ENCODE measurements at regions not wholly inside any gene's neighbourhood (a gene's known extent, or its start where the extent isn't known, plus 50 kb on each side); places are given as distances from the start of the nearest gene placed in this dataset.

DNA sequence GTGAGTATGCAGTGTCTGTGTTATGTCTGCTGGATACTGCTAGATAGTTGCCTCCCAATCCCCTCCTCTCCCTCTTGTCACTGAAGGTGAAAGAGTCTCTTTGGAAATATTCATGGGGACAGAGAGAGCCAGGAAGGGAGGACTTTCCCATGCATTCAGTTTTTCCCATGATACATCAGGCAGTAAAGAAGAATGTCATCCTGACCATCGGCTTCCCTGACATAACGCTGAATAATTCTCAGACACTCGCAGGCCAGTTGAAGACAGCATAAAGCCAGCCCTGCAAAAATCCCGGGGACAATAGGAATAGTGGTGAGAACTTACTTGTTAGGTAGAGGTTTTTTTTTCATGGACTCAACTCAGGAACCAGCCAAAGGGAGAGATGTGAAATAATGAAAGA is 58.1 kb downstream of the KLF4 start:
- DNase-seq: no peak

DNA sequence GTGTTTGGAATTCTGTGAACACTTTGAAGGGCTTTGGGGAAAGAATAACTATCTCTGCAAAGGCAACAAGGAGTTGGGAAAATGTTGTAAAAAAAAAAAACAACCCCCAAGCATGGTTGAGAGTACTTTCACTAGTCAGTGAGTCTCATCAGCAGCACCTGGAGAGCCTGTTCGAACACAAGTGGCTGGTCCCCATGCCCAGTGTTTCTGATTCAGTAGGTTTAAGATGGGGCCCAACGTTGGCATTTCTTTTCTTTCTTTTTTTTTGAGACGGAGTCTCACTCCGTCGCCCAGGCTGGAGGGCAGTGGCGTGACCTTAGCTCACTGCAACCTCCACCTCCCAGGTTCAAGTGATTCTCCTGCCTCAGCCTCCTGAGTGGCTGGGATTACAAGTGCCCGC is 59.5 kb downstream of the KLF4 start:
- DNase-seq: no peak

DNA sequence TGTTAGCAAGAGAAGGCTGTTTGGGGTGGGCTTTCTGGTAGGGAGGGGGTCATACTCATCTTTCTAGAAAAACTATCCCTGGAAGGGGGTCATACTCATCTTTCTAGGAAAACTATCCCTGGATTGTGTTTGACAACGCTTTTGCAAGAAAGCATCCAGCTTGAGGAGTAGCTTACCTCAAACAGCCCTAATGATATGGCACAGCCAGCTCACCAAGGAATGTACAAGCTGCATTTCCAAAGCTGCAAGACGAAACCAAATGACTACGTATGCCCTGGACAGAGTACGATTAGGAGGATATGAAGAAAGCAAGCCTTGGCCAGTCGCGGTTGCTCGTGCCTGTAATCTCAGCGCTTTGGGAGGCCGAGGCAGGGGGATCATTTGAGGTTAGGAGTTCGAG is 63.4 kb downstream of the KLF4 start:
- DNase-seq: no peak

DNA sequence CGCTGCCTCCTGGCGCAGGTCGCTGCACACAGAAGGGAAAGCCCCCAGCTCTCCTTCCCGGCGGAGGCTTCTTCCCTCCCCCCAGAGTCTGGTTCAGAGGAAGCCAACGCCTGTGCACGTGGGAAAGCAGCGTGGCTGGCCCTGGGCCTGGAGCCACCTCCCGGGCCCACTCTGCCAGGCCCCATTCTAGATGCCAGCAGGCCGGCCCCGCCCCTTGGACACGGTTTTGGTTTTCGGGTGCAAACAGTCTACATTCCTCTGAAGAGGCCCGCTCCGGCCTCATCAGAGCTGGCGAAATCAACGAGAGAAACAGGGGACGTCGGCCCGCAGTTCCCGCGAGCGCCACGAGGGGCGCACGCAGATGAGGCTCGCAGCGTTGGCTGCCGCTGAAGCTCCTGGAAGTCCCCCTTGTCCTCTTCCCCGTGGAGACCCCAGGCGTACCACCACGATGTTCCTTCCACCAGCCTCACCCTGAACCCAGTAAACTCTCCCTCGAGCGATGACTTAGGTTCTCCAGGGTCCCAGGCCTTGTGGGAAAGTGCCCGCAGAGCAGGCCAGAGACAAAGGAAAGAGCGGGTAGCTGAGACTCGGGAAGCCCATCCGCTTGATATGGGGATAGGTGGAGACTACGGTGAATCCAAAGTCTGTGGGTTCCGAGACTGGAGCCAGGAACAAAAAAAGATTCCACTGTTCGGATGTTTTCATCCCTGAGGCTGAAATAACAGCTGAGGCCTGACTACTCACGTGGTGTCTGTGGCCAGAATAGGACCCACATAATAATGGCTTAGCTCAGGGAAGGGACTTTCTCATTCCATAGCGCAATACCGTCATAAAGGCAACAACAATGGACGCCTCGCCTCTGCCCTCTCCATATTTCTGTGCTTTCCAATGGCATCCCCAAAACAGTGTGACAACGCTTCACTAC is 64.2 kb downstream of the KLF4 start:
- DNase-seq: peak in 47 of 56 donors; percentile 5 to 72 (median 33)

DNA sequence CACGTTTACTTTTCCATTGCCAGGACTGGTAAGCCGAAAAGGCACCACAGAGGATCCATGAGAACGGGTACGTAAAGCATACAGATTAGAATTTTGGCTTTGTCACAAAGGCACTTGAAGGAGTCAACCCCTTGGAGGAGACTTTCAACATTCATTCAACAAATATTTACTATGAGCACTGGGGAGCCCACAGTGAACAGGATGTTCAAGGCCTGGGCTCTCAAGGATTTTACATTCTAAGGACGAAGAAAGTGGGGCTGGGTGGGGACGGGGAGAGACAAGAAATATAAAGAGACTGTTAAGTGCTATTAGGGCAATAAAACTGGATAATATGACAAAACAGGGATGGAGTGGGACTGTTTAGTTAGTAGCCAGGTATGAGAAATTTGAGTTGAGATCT is 66.0 kb downstream of the KLF4 start:
- DNase-seq: no peak

DNA sequence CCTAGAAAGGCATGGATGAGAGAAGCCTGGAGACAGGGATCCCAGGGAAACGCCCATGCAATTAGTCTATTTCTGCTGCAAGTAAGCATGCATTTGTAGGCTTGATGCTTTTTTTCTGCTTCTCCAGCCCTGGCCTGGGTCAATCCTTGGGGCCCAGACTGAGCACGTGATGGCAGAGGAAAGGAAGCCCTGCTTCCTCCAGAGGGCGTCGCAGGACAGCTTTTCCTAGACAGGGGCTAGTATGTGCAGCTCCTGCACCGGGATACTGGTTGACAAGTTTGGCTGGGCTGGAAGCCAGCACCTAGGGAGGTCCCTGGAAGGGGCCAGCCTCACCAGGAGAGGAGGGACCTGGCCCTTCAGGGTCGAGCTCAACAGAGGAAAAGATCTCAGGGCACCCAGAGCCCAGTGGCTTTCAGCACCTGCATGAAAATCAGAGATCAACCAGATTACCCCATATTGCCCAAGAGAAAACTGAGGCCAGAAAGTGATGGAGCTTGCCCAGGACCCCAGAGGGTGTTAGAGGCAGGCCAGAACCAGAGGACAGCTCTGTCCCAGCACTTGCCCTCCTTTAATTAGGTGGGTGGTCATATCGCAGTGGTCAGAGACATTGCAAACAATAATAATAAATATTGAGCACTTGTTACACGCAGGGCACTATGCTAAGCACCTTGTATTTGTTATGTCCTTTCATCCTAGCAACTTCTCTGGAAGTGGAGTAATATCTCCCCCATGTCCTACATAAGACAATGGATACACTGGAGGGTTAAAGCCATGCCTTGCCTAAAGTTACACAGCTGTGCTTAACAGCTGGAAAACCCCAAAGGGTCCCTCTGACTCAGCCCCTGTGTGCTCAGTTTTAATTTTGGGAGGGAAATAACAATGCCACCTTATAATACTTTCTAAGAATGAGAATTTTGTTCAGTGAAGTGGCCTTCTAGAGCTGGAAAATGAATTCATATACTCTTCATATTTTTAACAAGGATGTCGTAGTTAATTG is 67.1 kb downstream of the KLF4 start:
- DNase-seq: peak in 37 of 56 donors; percentile 1 to 63 (median 7)

DNA sequence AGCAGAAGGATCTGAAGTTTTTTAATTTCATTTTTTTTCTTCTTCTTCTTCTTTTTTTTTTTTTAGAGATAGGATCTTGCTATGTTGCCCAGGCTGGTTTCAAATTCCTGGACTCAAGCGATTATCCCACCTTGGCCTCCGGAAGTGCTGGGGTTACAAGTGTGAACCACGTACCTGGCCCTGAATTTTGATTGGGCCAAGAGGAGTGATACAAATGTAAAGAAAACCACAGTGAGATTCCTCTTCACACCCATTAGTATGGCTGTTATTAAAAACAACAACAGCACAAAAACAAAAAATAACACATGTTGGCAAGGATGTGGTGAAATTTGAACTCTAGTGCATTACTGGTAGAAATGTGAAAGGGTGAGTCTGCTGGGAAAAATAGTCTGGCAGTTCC is 79.1 kb downstream of the KLF4 start:
- no peak for DNase-seq

DNA sequence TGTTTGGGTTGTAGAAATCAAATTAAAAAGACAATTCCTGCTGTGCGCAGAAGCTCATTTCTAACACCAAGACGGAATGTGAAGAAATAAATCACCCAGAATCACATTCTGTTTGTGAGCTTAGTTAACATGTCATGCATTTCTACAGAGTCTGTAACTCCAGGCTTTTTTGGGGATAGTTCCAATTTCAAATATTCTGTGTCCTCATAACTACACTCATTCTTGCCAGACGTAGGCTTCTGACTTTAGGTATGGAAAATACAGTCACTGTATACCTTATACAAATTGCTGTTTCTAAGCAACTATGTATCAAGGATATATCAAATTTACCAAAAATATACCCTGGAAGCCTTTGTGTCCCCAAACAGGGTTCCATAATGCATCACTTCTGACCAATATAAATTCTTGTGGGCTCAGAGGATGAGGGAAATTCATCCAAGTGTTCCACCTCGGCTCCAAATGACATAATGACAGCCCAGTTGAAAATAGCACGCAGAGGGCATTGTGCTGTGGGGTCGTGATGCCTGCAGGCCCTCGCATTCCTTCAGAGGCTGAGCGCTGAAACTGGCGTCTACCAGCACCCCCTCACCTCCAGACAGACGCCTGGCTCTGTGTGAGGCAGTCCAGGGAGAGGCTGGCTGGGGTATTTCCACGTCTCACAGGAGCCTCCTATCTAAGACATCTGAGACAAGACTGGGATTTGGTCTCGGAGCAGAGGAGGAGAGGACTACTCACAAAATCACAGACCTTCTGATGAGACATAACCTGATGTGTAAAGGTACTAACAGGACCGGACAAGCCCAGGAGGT is 79.8 kb downstream of the KLF4 start:
- no peak for DNase-seq

DNA sequence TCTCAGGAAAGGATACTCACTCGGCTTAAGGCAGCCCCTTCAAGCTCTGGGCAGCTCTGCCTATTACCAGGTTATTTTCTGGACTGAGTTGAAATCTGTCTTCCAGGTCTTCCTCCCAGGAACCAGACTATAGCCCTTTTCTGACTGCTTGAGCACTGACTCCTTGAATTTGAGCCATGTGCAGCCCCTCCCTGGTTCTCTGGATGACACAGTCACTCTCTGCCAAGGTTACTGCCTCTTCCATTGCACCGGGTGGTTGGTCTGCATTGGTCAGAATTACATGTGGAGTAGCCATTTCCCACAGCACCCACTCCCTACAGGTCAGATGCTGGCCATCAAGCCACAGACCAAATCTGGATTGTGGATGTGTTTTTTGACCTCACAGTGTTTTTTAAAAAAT is 81.9 kb downstream of the KLF4 start:
- DNase-seq: no peak

DNA sequence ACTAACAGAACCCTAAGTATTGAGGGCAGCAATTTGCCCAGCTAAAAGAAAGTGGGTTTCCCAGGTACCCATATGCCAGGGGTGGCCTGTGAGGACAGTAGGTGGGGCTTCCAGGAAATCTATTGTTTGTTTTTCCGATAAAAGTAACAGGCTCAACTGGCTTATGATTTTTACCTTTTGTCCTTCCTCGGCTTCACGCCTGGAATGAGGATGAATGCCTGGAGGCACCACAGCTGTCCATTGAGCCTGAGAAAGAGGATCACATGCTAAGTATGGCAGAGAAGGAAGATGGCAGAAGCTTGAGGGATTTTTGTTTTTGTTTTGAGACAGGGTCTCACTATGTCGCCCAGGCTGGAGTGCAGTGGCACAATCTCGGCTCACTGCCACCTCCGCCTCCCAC is 84.1 kb downstream of the KLF4 start:
- no peak for DNase-seq

DNA sequence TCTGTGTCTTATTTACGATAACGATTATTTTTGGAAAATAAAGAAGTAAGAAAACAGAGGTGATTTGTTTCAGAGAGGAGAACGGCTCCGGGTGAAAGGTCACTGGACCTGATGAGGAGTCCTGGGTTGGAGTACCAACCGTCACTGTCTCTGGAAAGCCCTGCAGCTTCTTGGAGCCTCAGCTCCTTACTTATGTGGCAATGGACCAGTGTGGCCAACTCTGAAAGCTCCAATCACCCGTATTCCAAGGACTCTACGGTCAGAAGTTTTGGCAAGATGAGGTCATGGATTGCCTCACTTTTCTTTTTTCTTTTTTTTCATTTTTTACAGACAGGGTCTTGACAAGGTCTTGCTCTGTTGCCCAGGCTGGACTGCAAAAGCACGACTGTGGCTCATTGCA is 84.8 kb downstream of the KLF4 start:
- no peak for DNase-seq

DNA sequence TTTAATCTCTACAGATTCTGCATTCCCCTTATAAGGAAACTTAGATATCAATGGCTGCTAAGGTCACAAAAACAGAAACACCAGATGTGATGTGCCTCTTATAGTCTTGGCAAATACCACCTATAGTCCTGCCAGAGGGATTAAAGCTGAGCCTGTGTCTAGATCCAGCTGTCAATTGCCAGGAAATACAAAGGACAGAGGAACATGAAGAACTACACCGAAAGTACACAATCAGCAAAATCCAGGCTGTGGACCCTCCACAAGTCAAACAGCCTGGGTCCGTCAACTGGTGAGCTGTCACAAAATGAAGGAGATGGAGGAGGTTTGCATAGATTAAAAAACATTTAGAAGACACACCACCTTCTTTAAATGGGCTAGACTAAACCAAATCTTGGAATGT is 85.4 kb downstream of the KLF4 start:
- no peak for DNase-seq

DNA sequence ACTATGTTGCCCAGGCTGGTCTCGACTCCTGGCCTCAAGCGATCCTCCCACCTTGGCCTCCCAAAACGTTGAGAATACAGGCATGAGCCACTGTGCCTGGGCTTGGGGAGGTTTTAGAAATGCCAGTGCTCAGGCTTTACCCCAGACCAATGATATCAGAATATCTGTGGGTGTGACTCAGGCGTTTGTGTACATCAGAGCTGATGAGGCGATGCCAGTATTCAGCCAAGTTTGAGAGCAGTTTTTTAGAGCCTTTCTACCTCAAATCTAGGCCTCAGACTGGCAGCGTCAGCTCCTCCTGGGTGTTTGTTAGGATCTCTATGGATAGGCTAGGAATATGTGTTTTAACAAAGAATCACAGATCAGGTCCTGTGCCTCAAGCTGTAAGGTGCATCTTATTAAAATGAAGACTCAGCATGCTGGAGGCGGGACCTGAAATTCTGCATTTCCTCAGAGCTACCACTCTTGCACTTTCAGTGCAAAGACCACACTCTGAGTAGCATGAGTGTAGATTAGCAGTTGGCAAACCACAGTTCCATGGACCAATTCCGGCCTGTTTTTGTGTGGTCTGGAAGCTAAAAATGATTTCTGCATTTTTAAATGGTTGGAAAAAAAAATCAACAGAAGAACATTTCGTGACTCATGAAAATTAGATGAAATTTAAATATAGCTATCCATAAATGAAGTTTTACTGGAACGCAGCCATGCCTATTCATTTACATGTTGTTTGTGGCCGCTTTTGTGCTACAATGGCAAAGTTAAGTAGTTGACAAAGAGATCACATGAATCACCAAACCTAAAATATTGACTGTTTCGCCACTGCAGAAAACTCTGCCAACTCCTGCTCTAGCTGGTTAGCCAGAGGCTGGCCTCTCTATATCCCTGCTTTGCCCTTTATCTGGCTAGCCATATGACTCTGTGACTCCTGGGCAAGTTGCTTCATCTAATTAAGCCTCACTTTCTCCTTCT is 92.2 kb downstream of the KLF4 start:
- no peak for DNase-seq

DNA sequence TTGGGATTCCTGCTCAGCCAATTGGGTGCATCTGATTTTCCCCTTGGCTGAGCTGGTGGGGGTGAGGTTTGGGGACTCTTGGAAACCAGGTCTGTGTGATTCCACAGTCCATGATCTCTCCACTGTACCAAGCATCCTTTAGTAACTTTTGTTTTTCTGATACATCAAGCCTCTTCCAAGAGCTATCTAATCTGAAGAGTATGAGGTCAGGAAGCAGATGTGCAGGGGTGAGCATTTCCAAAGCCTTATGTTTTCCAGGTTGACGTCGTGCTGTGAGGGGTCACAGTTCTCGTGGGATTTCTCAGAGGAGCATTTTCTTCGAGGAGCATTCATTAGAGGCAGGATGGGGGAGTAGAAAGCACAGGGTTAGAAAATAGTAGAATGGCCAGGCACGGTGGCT is 95.3 kb downstream of the KLF4 start:
- DNase-seq: no peak

DNA sequence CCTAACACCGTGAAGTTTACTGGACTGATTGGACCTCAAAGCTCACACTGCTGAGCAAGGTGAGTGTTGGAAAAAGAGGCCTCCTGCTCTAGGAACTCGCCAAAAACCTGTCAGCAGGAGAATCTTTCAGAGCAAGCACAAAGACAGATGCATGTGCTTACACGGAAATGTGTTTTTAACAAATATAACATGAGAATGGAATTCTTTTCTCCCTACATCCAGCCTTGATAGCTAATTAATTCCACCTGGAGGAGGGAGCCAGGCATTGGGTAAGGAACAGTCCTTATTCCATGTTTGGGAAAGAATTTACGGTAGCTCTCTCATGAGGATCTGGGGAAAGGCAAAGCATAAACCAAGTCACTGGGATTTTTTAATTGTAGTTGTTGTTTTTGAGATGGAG is 98.8 kb downstream of the KLF4 start:
- no peak for DNase-seq

DNA sequence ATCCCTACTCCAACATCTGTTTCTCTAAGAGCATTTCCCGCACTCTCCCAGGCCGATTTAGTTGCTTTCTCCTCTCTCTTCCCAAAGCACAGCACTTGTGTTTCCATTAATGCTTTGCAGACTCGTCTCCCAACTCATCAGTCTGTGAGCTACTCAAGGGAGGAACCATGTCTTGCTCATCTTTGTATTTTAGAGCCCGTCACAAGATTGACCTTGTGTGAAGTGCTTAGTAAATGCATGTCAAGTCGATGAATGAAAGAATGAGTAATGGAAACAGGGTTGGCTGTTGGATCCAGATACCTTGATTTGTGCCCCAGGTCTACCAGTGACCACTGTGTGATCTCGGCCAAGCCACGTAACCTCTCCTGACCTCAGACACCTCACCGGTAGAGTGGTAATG is 99.3 kb downstream of the KLF4 start:
- DNase-seq: no peak

DNA sequence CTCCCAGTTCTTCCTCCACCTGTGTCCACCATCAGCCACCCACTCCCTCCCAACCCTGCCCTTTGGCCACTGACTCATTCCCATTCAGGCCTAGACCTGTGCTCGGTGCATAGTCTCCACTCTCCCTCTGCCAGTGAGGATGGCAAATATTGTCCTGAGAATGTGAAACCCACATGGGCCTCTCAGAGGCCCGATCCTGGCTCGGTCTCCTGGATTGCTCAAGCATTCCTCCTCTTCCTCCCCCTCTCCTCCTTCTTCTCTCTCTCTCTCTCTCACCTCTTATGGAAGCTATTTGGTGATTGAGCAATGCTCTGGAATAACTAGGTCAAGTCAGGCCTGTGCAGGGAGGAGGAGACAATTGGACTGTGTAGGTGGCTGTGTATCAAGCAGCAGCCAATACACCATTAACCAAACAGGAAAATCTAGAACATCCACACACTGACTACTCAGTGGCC is 99.9 kb downstream of the KLF4 start:
- DNase-seq: no peak

DNA sequence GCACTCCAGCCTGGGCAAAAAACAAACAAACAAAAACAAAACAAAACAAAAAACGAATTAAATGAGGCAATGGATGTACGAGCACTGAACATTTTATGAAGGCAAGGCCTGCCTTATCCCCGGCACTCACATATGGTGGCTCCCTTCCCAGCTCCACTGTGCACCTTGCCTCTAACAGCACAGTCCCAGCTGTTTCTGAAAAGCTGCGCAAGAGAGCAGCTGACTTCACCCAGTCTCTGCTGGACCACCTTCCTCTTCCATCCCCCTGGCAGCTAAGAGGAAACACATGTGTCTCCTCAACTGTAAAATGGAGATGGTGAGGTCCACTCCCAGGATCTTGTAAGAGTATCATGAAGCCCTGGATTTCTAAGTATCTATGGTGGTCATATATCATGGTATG is 100.7 kb downstream of the KLF4 start:
- DNase-seq: no peak

DNA sequence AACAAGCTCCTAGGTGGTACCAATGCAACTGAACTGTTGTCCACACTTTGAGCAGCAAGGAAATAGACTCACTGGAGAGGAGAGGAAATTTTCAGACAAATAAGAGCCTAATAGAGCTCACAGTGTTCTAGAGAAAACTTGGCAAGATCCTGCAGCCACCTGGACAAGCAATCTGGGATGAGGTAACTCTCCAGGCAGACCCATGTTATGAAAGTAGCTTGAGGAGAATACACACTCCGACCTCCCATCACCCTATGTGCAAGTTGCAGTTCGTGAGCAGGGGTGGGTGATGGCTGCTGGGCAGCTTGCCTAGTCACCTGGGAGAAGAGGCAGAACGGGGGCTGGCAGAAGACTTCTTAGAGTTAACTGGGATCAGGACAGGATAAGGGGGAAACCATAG is 102.2 kb downstream of the KLF4 start:
- no peak for DNase-seq

DNA sequence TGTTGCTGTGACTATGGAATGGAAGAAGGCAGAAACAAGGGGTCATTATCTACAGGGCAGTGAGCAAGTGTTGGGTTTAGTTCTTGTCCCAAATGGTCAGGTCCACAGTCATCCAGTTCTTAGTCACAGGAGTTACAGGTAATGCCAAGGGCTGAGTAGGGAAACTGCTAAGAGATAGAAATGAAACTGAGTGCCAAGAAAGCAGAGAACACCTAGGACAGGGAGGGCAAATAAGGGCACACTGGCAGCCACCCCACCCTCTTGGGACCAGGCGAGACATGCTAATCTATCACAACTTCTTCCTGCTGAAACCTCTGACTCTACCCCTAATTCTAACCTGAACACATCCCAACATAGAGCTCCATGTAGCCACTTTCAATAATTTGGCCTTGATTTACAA is 103.2 kb downstream of the KLF4 start:
- DNase-seq: no peak

Measured in nucleus accumbens (tissue), 56 donors.